Vagina (tissue), 2 donors: ENCODE measurements at regions not wholly inside any gene's neighbourhood (a gene's known extent, or its start where the extent isn't known, plus 50 kb on each side); places are given as distances from the start of the nearest gene placed in this dataset.

ENCODE experiments used
- DNase-seq, 2 donors: peaks; one replicate each; pipeline ENCODE4 v3.0.0-alpha.2; 2017; ENCODE audit errors: extremely low spot score in 2 of 2
- H3K27ac ChIP-seq: fragments of 200-600 bp; sonication (generic); one replicate; pipeline ENCODE4 v1.5.1; 2019
- H3K27me3 ChIP-seq: fragments of 200-600 bp; sonication (generic); one replicate; pipeline ENCODE4 v1.5.1; 2019
- H3K36me3 ChIP-seq, 2 donors: fragments of 200-600 bp; sonication (generic); one replicate each; pipeline ENCODE4 v1.5.1; 2017 to 2019
- H3K4me1 ChIP-seq: fragments of 200-600 bp; sonication (generic); one replicate; pipeline ENCODE4 v1.5.1; 2019
- H3K4me3 ChIP-seq, 2 donors: fragments of 200-600 bp; sonication (generic); 1 replicate in 1 of 2; 2 replicates in 1 of 2; pipeline ENCODE4 v1.5.1; 2016 to 2019
- H3K9me3 ChIP-seq: fragments of 200-600 bp; sonication (generic); one replicate; pipeline ENCODE4 v1.5.1; 2019
- CTCF ChIP-seq, 3 experiments: fragments of 450-650 bp in 2 of 3; fragments of 200-600 bp in 1 of 3; sonication (generic) in 1 of 3; IDR thresholded peaks; one replicate each; pipeline ENCODE4 v1.5.1; 2017 to 2019; ENCODE audit warnings: antibody characterized with exemption in 3 of 3, mild to moderate bottlenecking in 2 of 3, moderate library complexity in 2 of 3
- POLR2A ChIP-seq, 2 donors: fragments of 450-650 bp; IDR thresholded peaks; one replicate each; pipeline ENCODE4 v1.6.1; 2017; ENCODE audit warnings: antibody characterized with exemption in 2 of 2, mild to moderate bottlenecking in 2 of 2, moderate library complexity in 2 of 2
- POLR2AphosphoS5 ChIP-seq, 2 donors: sonication (generic); formaldehyde crosslinking; IDR thresholded peaks; one replicate each; pipeline ENCODE4 v1.9.0; 2017; ENCODE audit warnings: antibody characterized with exemption in 2 of 2, mild to moderate bottlenecking in 2 of 2, low read depth in 1 of 2; ENCODE audit not compliant: insufficient read depth in 1 of 2
- intact Hi-C: fragments of 100-400 bp; cut with DNase I; formaldehyde crosslinking; loops from one replicate; pipeline ENCODE4 v1.15.1; 2023

- intact Hi-C loops: no loop called here
- no peak for DNase-seq
- H3K36me3 ChIP-seq: no peaks in the 10 kb centered on the region
- no peaks in the 10 kb centered on the region for H3K9me3 ChIP-seq
- H3K4me1 ChIP-seq: no peaks in the 10 kb centered on the region
- TF ChIP-seq CTCF (IDR thresholded peaks at IDR 0.05) (no peak), POLR2A (IDR thresholded peaks at IDR 0.05) (no peak), POLR2AphosphoS5 (IDR thresholded peaks at IDR 0.05; ENCODE audit: insufficient read depth in 1 of 2, low read depth in 1 of 2) (no peak)
- no peak overlapping the region for H3K4me3 ChIP-seq
- no peaks in the 10 kb centered on the region for H3K27me3 ChIP-seq
- no peak overlapping the region for H3K27ac ChIP-seq
Observed at GRCh38 chr18:22765896-22766295, 167.2 kb upstream of the RBBP8 start.

- Histone ChIP-seq H3K27ac (no peak overlapping the region), H3K27me3 (no peaks in the 10 kb centered on the region), H3K4me3 (no peak overlapping the region), H3K4me1 (no peaks in the 10 kb centered on the region), H3K36me3 (no peaks in the 10 kb centered on the region), H3K9me3 (no peaks in the 10 kb centered on the region)
- intact Hi-C loops: no loop called here
- DNase-seq: no peak
- no peak for TF ChIP-seq POLR2A (IDR thresholded peaks at IDR 0.05)
- TF ChIP-seq CTCF (IDR thresholded peaks at IDR 0.05): no peak
- TF ChIP-seq POLR2AphosphoS5 (IDR thresholded peaks at IDR 0.05; ENCODE audit: insufficient read depth in 1 of 2, low read depth in 1 of 2): no peak
Observed at GRCh38 chr18:22767653-22768052, 165.5 kb upstream of the RBBP8 start.

- Histone ChIP-seq H3K36me3 (no peaks in the 10 kb centered on the region), H3K4me3 (no peak overlapping the region), H3K27ac (no peak overlapping the region), H3K4me1 (no peaks in the 10 kb centered on the region), H3K27me3 (no peaks in the 10 kb centered on the region), H3K9me3 (no peaks in the 10 kb centered on the region)
- DNase-seq: no peak
- intact Hi-C loops: no loop called here
- TF ChIP-seq POLR2AphosphoS5 (IDR thresholded peaks at IDR 0.05; ENCODE audit: insufficient read depth in 1 of 2, low read depth in 1 of 2) (no peak), CTCF (IDR thresholded peaks at IDR 0.05) (no peak)
Observed at GRCh38 chr18:22773944-22774343, 159.2 kb upstream of the RBBP8 start.

GRCh38 chr18:22778996-22779395, 154.1 kb upstream of the RBBP8 start:
- Histone ChIP-seq H3K9me3 (no peaks in the 10 kb centered on the region), H3K4me3 (no peak overlapping the region), H3K4me1 (no peaks in the 10 kb centered on the region), H3K27me3 (no peaks in the 10 kb centered on the region), H3K27ac (no peak overlapping the region), H3K36me3 (no peaks in the 10 kb centered on the region)
- no peak for DNase-seq
- TF ChIP-seq POLR2AphosphoS5 (IDR thresholded peaks at IDR 0.05; ENCODE audit: insufficient read depth in 1 of 2, low read depth in 1 of 2) (no peak), POLR2A (IDR thresholded peaks at IDR 0.05) (no peak), CTCF (IDR thresholded peaks at IDR 0.05) (no peak)
- intact Hi-C loops: no loop called here

- DNase-seq: no peak
- H3K4me1 ChIP-seq: no peaks in the 10 kb centered on the region
- H3K27me3 ChIP-seq: no peaks in the 10 kb centered on the region
- no peak overlapping the region for H3K4me3 ChIP-seq
- H3K27ac ChIP-seq: no peak overlapping the region
- H3K9me3 ChIP-seq: no peaks in the 10 kb centered on the region
- TF ChIP-seq POLR2AphosphoS5 (IDR thresholded peaks at IDR 0.05; ENCODE audit: insufficient read depth in 1 of 2, low read depth in 1 of 2) (no peak), POLR2A (IDR thresholded peaks at IDR 0.05) (no peak), CTCF (IDR thresholded peaks at IDR 0.05) (no peak)
- no peaks in the 10 kb centered on the region for H3K36me3 ChIP-seq
- intact Hi-C loops: no loop called here
Observed at GRCh38 chr18:22783245-22783644, 149.9 kb upstream of the RBBP8 start.
